ENCODE measurements at regions not wholly inside any gene's neighbourhood (a gene's known extent, or its start where the extent isn't known, plus 50 kb on each side); places are given as distances from the start of the nearest gene placed in this dataset.

DNA sequence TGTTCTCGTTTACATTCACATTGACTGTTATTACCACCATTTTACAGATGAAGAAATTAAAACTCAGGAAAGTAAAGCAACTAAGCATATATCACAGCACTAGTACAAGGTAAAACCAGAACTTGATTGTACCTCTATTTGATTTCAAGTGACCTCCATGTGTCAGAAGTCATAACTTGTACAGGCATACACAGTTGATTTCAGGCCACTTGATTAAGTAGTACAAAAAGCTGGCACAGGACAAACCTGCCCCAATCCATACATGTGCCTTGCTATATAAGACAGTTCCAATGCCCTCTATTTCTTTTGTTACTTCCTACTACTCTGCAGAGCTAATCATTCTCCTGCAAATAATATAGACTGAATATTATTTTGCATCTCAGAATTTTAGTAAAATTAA, 58.8 kb upstream of the VGLL2 start:
- Histone ChIP-seq H3K4me3 (no peak overlapping the region), H3K9me3 (replicated peaks in 1 of 11) (no peaks in the 10 kb centered on the region), H3K9ac (no peak overlapping the region), H4K20me1 (no peaks in the 10 kb centered on the region), H3K36me3 (no peaks in the 10 kb centered on the region), H3K27me3 (no peaks in the 10 kb centered on the region), H3K4me1 (no peaks in the 10 kb centered on the region), H3K27ac (no peak overlapping the region), H3K4me2 (no peak overlapping the region)
- no peak for TF ChIP-seq Cebpa-rat (IDR thresholded peaks at IDR 0.05)

DNA sequence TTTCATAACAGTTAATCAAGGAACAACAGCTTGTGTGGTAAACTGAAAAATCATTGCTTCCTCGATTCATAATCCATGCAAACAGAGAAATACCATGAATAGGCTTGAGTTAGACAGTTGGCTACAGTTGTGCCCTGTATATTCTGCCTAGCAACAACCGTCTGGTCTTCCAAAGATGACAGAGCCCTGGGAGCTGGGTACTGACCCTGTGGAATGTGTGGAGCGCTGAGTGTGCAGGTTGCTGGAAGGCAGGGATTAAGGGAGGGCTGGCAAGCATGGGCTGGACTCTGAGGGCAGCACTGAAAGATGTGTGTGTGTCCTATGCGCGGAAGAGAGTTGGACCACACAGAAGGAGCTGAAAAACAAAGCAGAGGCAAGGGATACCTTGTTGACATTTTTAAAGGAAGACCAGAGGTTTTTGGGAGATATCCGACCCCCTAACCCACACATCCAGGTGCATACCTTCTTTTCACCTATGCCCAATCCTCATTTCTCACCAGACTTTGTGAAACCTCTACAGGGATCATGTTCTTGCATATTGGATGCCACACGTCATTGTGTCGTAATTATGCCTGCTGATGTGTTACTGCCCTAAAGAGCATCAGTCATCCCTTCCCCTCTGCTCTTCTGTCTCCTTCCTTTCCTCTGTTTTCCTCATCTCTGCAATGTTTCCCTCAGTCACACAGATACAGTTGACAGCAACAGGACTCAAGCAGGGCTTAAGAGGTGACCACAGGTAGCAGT, 58.2 kb upstream of the VGLL2 start:
- H3K27me3 ChIP-seq = no peaks in the 10 kb centered on the region
- no peak overlapping the region for H3K4me3 ChIP-seq
- no peak for TF ChIP-seq Cebpa-rat (IDR thresholded peaks at IDR 0.05)
- H3K36me3 ChIP-seq = no peaks in the 10 kb centered on the region
- no peaks in the 10 kb centered on the region for H3K4me1 ChIP-seq
- H3K9ac ChIP-seq = no peak overlapping the region
- H3K27ac ChIP-seq = no peak overlapping the region
- no peak overlapping the region for H3K4me2 ChIP-seq
- H4K20me1 ChIP-seq = no peaks in the 10 kb centered on the region
- no peaks in the 10 kb centered on the region for H3K9me3 ChIP-seq (replicated peaks in 1 of 11)

DNA sequence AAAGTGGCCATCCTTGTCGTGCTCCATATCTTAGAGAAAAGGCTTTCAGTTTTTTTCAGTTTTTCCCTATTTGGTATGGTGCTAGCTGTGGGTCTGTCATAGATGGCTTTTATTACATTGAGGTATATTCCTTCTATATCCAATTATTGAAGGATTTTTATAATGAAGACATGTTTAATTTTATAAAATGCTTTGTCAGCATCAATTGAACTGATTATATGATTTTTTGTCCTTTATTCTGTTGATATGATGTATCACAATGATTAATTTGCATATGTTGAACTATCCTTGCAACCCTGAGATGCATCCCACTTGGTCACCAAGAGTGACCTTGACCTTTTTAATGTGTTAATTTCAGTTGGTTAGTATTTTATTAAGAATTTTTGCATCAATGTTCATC, 55.1 kb upstream of the VGLL2 start:
- no peaks in the 10 kb centered on the region for H3K9me3 ChIP-seq (replicated peaks in 1 of 11)
- H3K27me3 ChIP-seq = no peaks in the 10 kb centered on the region
- no peaks in the 10 kb centered on the region for H4K20me1 ChIP-seq
- H3K4me3 ChIP-seq = no peak overlapping the region
- H3K27ac ChIP-seq = no peak overlapping the region
- no peaks in the 10 kb centered on the region for H3K4me1 ChIP-seq
- no peaks in the 10 kb centered on the region for H3K36me3 ChIP-seq
- TF ChIP-seq Cebpa-rat (IDR thresholded peaks at IDR 0.05) = no peak
- H3K4me2 ChIP-seq = no peak overlapping the region
- H3K9ac ChIP-seq = no peak overlapping the region

DNA sequence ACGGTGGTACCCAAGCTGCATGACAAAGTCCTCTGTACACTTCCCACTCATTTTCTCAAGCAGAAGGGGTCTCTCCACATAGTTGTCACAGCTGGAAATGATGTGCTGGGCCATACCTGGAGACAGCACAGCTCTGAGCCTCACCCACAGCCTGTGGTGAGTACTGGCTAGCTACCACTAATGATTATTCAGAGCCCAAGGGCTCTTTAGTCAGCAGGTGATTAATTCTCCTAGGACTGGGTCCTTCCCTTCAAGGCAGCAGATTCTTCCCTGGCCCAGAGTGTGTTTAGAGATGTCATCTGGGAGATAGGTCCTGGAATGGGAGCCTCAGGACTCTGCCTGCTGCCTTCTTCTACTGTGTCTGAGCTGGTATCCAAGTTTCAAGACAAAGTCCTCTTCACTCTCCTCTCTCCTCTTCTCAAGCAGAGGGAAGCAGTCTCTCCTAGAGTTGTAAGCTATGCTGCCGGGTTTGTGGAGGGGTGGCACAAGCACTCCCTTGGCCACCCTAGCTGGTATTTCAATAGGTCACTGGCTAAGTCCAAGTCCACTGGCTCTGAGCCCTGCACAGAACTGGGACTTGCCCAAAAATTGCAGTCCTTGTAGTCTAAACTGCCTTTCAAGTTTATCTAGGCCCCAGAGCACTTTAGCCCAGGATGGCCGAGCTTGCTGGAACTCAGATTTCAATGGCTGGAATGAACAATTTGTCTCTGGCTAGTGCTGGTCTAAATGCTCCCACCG, 49.8 kb upstream of the VGLL2 start:
- Histone ChIP-seq H3K4me2 (no peak overlapping the region), H4K20me1 (no peaks in the 10 kb centered on the region), H3K9me3 (replicated peaks in 1 of 11) (no peaks in the 10 kb centered on the region), H3K4me1 (no peaks in the 10 kb centered on the region), H3K9ac (no peak overlapping the region), H3K27me3 (no peaks in the 10 kb centered on the region), H3K27ac (no peak overlapping the region), H3K36me3 (no peaks in the 10 kb centered on the region), H3K4me3 (no peak overlapping the region)
- TF ChIP-seq Cebpa-rat (IDR thresholded peaks at IDR 0.05) = no peak
